ENCODE measurements at regions not wholly inside any gene's neighbourhood (a gene's known extent, or its start where the extent isn't known, plus 50 kb on each side); places are given as distances from the start of the nearest gene placed in this dataset.

DNA sequence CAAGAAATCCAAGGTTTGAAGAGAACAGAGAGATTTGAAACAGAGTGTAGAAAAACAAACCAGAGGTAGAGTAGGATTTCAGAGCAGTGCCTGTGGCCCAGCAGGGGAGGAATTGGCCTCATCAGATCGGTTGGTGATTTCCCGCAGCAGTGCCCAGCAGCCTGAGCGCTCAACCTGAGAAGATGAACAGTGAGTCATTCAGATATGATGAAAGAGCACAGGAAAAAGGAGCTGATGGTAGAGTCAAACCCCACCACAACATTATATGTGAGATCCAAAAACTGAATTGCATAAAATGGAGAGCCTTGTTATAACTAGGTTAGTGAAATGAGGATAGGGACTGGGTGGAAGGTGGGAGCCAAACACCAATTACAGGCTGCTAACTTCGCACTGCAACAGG lies 248.9 kb downstream of the PIK3R1 start:
- TF ChIP-seq, protein P1, sequence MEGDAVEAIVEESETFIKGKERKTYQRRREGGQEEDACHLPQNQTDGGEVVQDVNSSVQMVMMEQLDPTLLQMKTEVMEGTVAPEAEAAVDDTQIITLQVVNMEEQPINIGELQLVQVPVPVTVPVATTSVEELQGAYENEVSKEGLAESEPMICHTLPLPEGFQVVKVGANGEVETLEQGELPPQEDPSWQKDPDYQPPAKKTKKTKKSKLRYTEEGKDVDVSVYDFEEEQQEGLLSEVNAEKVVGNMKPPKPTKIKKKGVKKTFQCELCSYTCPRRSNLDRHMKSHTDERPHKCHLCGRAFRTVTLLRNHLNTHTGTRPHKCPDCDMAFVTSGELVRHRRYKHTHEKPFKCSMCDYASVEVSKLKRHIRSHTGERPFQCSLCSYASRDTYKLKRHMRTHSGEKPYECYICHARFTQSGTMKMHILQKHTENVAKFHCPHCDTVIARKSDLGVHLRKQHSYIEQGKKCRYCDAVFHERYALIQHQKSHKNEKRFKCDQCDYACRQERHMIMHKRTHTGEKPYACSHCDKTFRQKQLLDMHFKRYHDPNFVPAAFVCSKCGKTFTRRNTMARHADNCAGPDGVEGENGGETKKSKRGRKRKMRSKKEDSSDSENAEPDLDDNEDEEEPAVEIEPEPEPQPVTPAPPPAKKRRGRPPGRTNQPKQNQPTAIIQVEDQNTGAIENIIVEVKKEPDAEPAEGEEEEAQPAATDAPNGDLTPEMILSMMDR (IDR thresholded peaks at IDR 0.05): no peak
- no peak for TF ChIP-seq POLR2AphosphoS5 (IDR thresholded peaks at IDR 0.05)

Measured in transverse colon (tissue), 4 donors.